ENCODE measurements at regions not wholly inside any gene's neighbourhood (a gene's known extent, or its start where the extent isn't known, plus 50 kb on each side); places are given as distances from the start of the nearest gene placed in this dataset.

DNA sequence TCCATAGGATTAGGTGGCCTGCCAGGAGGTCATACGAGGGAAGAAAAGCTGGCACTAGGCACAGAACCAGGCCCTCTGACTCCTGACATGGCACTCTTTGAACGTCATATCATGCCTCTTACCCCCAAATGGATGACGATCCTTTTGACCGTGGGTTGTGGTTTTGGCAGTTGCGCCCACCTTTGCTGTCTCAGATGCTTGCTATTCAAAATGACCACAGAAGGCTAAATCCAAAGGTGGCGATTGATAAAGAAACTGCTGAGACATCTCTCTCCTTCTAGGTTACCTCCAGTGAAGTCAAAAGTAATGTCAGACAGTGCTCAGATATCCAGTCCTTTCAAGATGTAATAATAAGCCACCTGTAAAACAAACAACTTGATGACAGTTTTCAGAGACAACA, 385.0 kb downstream of the EFNA5 start:
- H3K27ac ChIP-seq (ENCODE audit: low read depth, low read length, poor library complexity, severe bottlenecking), result no peak overlapping the region

DNA sequence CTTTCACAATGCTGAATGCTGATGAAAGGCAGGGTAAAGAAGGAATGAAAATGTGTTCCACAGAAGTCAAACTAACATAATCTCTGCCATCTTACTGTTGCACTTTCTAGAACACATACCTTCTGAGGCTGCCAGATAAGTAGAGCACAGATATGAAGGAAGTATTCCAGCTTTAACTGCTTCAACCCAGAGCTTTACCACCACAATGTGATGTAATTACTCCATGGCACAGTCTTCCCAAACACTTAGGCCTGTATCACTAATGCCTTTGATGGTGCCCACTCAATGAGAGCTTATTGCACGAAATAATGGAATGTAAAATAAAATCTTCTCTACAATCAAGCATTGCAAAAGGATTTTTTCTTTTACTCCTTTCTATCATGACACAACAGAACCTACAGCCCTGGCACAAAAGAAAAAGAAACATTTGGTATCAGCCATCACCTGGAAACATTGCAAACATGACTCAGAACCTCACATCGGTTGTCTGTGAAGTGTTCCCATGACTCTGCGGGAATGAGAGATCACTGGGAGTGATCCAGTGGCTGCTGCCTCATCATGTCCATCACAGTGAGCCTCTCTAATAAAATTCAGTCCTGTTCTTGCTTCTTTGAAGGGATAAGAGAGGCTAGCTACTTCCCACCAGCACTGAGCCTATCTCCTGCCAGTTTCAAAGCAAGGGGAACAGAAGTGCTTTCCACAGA, 385.8 kb downstream of the EFNA5 start:
- no peak overlapping the region for H3K4me2 ChIP-seq (ENCODE audit: low read length)
- H3K4me1 ChIP-seq (ENCODE audit: insufficient read depth, low read length, severe bottlenecking), result no peaks in the 10 kb centered on the region
- no peak overlapping the region for H3K27ac ChIP-seq (ENCODE audit: low read depth, low read length, poor library complexity, severe bottlenecking)
- H3K79me2 ChIP-seq (ENCODE audit: insufficient read depth, low read length), result no peaks in the 10 kb centered on the region
- TF ChIP-seq, protein P1, sequence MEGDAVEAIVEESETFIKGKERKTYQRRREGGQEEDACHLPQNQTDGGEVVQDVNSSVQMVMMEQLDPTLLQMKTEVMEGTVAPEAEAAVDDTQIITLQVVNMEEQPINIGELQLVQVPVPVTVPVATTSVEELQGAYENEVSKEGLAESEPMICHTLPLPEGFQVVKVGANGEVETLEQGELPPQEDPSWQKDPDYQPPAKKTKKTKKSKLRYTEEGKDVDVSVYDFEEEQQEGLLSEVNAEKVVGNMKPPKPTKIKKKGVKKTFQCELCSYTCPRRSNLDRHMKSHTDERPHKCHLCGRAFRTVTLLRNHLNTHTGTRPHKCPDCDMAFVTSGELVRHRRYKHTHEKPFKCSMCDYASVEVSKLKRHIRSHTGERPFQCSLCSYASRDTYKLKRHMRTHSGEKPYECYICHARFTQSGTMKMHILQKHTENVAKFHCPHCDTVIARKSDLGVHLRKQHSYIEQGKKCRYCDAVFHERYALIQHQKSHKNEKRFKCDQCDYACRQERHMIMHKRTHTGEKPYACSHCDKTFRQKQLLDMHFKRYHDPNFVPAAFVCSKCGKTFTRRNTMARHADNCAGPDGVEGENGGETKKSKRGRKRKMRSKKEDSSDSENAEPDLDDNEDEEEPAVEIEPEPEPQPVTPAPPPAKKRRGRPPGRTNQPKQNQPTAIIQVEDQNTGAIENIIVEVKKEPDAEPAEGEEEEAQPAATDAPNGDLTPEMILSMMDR (IDR thresholded peaks at IDR 0.05; ENCODE audit: low read length), result no peak
- TF ChIP-seq EZH2 (IDR thresholded peaks at IDR 0.05; ENCODE audit: borderline replicate concordance, low read length), result no peak
- no peaks in the 10 kb centered on the region for H3K9me2 ChIP-seq (ENCODE audit: low read depth, low read length)
- no peak overlapping the region for H2AFZ ChIP-seq (ENCODE audit: low read length)
- H3K9ac ChIP-seq (ENCODE audit: low read length), result no peak overlapping the region
- H3K4me3 ChIP-seq (ENCODE audit: low read depth, low read length, poor library complexity, severe bottlenecking), result no peak overlapping the region
- H3K9me3 ChIP-seq (ENCODE audit: low read length), result no peaks in the 10 kb centered on the region
- no peaks in the 10 kb centered on the region for H3F3A ChIP-seq (ENCODE audit: insufficient read depth, low read length)
- no peaks in the 10 kb centered on the region for H4K20me1 ChIP-seq (ENCODE audit: insufficient read depth, low read length)
- H3K27me3 ChIP-seq (ENCODE audit: insufficient read depth, low read length), result no peaks in the 10 kb centered on the region
- H3K36me3 ChIP-seq (ENCODE audit: insufficient read depth, low read length), result no peaks in the 10 kb centered on the region

More for the DNA sequence above, 385.0 kb downstream of the EFNA5 start:
- H3K27me3 ChIP-seq (ENCODE audit: insufficient read depth, low read length), result no peaks in the 10 kb centered on the region
- H3K4me3 ChIP-seq (ENCODE audit: low read depth, low read length, poor library complexity, severe bottlenecking), result no peak overlapping the region
- H3K9ac ChIP-seq (ENCODE audit: low read length), result no peak overlapping the region
- H3K4me2 ChIP-seq (ENCODE audit: low read length), result no peak overlapping the region
- H3K4me1 ChIP-seq (ENCODE audit: insufficient read depth, low read length, severe bottlenecking), result no peaks in the 10 kb centered on the region
- TF ChIP-seq, protein P1 (IDR thresholded peaks at IDR 0.05; ENCODE audit: low read length), result no peak
- TF ChIP-seq EZH2 (IDR thresholded peaks at IDR 0.05; ENCODE audit: borderline replicate concordance, low read length), result no peak
- H3K79me2 ChIP-seq (ENCODE audit: insufficient read depth, low read length), result no peaks in the 10 kb centered on the region
- H3K9me3 ChIP-seq (ENCODE audit: low read length), result no peaks in the 10 kb centered on the region
- H4K20me1 ChIP-seq (ENCODE audit: insufficient read depth, low read length), result no peaks in the 10 kb centered on the region
- H3F3A ChIP-seq (ENCODE audit: insufficient read depth, low read length), result no peaks in the 10 kb centered on the region
- no peaks in the 10 kb centered on the region for H3K36me3 ChIP-seq (ENCODE audit: insufficient read depth, low read length)
- no peak overlapping the region for H2AFZ ChIP-seq (ENCODE audit: low read length)
- no peaks in the 10 kb centered on the region for H3K9me2 ChIP-seq (ENCODE audit: low read depth, low read length)

DNA sequence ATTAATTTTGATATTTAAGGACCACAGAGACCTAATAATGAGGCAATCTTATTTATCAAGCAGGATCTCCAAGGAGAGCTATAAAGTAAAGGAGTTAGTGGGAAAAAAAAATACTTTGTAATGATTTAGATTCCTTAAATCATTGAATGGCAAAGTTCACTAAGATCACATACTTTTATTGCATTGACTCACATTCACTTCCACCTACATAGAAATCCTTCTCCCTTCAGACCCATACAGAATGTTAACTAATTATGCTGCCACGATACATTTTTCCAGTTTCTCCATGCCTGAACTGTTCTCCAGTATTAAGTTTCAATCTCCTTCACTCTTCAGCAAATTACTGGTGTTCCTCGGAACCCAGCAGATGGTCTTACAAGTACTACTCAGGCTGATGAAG, 388.7 kb downstream of the EFNA5 start:
- H2AFZ ChIP-seq (ENCODE audit: low read length), result no peak overlapping the region
- no peaks in the 10 kb centered on the region for H3F3A ChIP-seq (ENCODE audit: insufficient read depth, low read length)
- H3K4me3 ChIP-seq (ENCODE audit: low read depth, low read length, poor library complexity, severe bottlenecking), result no peak overlapping the region
- no peak overlapping the region for H3K9ac ChIP-seq (ENCODE audit: low read length)
- no peak overlapping the region for H3K4me2 ChIP-seq (ENCODE audit: low read length)
- H3K36me3 ChIP-seq (ENCODE audit: insufficient read depth, low read length), result no peaks in the 10 kb centered on the region
- no peaks in the 10 kb centered on the region for H3K9me3 ChIP-seq (ENCODE audit: low read length)
- no peaks in the 10 kb centered on the region for H3K27me3 ChIP-seq (ENCODE audit: insufficient read depth, low read length)
- H4K20me1 ChIP-seq (ENCODE audit: insufficient read depth, low read length), result no peaks in the 10 kb centered on the region
- TF ChIP-seq EZH2 (IDR thresholded peaks at IDR 0.05; ENCODE audit: borderline replicate concordance, low read length), result no peak
- TF ChIP-seq, protein P1 (IDR thresholded peaks at IDR 0.05; ENCODE audit: low read length), result no peak
- no peaks in the 10 kb centered on the region for H3K4me1 ChIP-seq (ENCODE audit: insufficient read depth, low read length, severe bottlenecking)
- H3K9me2 ChIP-seq (ENCODE audit: low read depth, low read length), result no peaks in the 10 kb centered on the region
- H3K79me2 ChIP-seq (ENCODE audit: insufficient read depth, low read length), result no peaks in the 10 kb centered on the region
- no peak overlapping the region for H3K27ac ChIP-seq (ENCODE audit: low read depth, low read length, poor library complexity, severe bottlenecking)
